ENCODE measurements at regions not wholly inside any gene's neighbourhood (a gene's known extent, or its start where the extent isn't known, plus 50 kb on each side); places are given as distances from the start of the nearest gene placed in this dataset.

- TF ChIP-seq RAD21 (IDR thresholded peaks at IDR 0.05; ENCODE audit: low read length), result no peak
- TF ChIP-seq CTCF (IDR thresholded peaks at IDR 0.05), result no peak
- no peak for TF ChIP-seq POLR2AphosphoS5 (IDR thresholded peaks at IDR 0.05; ENCODE audit: low read depth, low read length)
- TF ChIP-seq JUND (IDR thresholded peaks at IDR 0.05), result no peak
- no peak for TF ChIP-seq FOXM1 (IDR thresholded peaks at IDR 0.05; ENCODE audit: low read depth)
- TF ChIP-seq YY1 (IDR thresholded peaks at IDR 0.05; ENCODE audit: low read depth), result no peak
- TF ChIP-seq TCF12 (IDR thresholded peaks at IDR 0.05), result no peak
- TF ChIP-seq MXI1 (IDR thresholded peaks at IDR 0.05; ENCODE audit: low read depth, low read length), result no peak
- no peak for TF ChIP-seq EP300 (IDR thresholded peaks at IDR 0.05; ENCODE audit: borderline replicate concordance in 1 of 2, low read depth in 1 of 2, low read length in 1 of 2)
- TF ChIP-seq MAX (IDR thresholded peaks at IDR 0.05; ENCODE audit: low read depth), result no peak
- no peak for TF ChIP-seq SIN3A (IDR thresholded peaks at IDR 0.05; ENCODE audit: borderline replicate concordance, low read depth, low read length)
- TF ChIP-seq RCOR1 (IDR thresholded peaks at IDR 0.05; ENCODE audit: low read length), result no peak
Observed at GRCh38 chr5:96529559-96529958, 96.5 kb upstream of the PCSK1 start.
